GM19240 (cell line): ENCODE measurements at regions not wholly inside any gene's neighbourhood (a gene's known extent, or its start where the extent isn't known, plus 50 kb on each side); places are given as distances from the start of the nearest gene placed in this dataset.
A peak's percentile ranks its signal among the peaks of the same experiment; 100 is the strongest.

Experiments used
- DNase-seq: peaks from one replicate; pipeline ENCODE4 v3.0.0; 2011; ENCODE audit warnings: low spot score; ENCODE audit not compliant: insufficient read length

GRCh38 chr5:126339215-126339805 is 83.9 kb upstream of the GRAMD2B start:
- no peak for DNase-seq

DNA sequence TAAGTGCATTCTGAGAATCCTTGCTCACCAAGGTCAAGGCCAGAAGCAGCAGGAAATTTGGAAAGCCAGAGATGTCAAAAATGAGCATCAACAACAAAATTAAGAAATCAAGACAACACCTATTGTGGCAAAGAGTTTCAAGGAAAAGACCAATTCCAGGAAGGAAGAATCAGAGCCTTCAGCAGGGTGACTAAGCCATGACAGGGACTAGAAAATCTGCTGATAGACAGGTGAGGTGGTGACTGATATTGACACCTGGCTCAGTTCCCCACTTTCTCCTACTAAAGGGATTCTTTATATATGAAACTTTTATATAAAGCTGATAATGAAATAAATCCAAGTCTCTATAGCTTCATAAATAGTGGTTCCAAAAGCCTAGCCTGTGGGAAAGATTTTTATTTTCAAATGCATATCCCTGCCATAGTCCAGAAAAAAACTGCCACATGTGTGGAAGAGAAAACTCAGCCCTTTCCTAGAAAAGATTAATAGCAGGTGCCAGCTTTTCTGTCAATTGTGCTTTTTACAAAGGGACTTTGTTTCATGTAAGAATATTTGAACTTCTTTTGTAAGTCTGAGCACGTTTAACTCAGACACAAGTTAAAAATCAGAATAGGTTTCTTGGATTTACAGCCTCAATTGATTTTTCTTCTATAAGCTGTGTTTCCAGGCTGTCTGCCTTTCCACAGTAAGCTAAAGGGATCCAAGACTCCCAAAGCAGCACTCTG is 81.1 kb upstream of the GRAMD2B start:
- no peak for DNase-seq

- no peak for DNase-seq
Observed at GRCh38 chr5:126348855-126349635, 74.2 kb upstream of the GRAMD2B start.

DNA sequence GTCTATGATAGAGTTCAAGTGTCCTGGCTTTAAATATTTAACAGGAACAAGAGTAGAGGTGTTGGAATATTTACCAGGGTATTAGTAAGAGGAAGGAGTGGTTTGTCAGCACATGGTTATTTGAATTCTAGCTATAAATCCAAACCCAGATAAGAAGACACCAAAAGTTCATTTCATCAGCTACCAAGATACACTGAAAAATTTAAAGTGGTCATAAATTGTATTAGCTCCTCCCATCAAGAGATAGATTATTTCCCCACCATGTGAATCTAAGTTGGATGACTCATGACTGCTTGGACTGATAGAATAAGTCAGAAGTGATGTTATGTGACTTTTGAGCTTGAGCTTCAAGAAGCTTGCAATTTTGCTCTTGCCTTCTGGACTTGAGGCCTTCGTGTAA is 72.1 kb upstream of the GRAMD2B start:
- no peak for DNase-seq

DNA sequence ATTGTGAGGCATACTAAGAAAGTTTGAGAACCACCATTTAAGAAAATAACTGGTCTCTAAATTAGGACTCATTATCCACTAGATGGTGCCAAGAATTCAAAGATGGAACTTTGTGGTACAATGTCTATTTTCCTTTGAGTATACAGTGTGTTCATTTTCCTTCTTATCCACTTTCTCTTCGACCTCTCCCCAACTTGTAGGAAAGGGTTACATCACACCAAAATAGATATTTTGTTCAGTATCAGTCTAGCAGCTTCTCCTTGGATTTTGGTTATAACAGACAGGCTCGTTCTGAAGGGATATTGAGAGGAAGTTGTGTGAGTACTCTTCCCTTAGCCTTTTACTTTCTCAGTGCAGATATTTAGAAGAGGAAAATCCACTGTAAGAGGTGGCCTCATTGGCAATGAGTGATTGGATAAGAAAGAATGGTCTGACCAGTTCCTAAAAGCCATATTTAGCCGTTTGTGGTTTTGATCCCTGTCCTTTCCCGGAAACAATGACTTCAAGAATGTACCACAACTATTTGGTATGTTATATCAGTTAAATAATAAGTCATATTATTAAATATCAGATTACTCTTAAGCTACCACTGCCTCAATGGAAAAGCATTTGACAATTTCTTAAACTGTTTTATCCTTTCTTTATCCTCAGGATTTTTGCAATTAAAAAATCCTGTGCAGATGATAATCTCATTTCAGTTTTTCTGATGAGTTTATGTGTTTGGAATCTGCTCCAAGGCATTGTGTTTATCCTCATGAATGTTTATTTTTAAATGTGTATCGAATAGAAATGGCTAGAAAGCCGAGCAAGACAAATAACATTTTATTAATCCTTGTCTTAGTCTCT is 69.0 kb upstream of the GRAMD2B start:
- DNase-seq = peak; percentile 6

DNA sequence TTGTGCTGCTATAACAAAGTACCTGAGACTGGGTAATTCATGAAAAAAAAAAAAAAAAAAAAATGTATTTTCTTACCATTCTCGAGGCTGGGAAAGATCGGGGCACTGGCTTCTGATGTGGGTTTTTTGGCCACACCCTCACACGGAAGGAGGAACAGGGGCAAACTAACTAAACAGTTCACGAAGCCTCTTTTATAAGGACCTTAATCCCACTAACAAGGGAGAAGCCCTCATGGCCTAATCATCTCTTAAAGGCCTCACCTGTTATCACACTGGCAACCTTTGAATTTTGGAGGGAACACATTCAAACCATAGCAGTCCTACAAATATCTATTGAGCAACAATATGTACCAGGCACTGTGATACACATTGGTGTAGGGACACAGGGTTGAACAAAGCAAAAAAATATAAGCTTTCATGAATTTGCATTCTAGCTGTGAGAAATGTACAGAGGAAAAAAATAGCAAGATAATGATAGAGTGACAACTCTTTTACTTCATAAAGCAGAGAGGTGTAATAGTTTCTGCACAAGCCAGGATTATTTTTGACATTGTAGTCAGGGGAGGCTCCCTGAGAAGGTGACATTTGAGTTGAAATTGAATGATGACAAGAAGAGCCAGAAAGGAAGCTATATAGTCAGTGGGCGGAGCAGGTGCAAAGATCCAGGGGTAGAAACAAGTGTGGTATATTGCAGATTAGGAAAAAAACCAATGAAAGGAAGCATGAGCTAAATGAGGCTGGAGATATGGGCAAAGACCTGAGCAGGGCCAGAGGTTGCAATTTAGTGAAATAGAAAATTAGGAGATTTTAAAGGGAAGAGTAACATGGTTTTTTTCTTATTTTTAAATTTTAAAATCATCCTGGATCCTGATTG is 68.1 kb upstream of the GRAMD2B start:
- no peak for DNase-seq

DNA sequence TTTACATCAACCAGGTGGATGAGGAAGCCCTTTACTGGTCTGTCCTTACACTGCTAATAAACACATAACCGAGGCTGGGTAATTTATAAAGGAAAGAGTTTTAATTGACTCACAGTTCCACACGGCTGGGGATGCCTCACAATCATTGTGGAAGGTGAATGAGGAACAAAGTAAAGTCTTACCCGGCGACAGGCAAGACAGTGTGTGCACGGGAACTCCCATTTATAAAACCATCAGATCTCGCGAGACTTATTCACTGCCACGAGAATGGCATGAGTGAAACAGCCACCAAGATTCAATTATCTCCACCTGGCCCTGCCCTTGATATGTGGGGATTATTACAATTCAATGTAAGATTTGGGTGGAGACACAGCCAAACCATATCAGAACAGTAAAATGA is 67.3 kb upstream of the GRAMD2B start:
- DNase-seq = no peak

DNA sequence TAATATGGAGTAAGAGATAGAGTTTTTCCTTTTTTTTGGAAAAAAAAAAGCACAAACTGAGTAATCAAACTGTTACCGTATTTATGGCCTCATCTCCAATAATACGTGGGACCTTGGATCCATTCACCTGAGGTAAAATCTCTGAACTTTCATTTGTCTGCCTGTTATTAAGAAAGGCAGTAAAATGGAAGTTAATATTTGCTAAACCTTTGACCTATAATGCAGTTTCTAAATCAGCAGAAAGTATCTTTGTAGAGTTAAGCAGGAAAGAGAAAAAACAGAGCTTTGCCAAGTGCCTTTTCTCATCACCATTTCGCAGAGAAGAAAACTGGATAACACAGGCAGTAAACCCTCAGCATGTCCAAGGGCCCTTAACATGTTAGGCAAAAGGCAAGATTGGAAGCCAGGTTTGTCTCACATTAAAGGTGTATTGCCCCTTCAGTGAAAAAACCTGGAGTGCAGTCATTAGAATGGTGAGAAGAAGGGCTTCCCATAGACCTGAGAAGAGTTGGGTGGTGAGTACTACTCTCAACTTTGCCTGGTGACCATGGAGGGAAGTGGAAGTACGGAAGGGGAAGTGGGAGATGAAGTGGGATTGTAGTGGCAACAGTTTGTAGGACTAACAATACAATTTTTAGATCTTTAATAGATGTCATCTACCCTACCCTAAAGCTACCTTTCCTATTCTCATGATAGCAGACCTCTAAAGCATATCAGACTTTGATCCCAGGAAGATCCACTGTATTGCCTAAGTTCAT is 65.4 kb upstream of the GRAMD2B start:
- no peak for DNase-seq

DNA sequence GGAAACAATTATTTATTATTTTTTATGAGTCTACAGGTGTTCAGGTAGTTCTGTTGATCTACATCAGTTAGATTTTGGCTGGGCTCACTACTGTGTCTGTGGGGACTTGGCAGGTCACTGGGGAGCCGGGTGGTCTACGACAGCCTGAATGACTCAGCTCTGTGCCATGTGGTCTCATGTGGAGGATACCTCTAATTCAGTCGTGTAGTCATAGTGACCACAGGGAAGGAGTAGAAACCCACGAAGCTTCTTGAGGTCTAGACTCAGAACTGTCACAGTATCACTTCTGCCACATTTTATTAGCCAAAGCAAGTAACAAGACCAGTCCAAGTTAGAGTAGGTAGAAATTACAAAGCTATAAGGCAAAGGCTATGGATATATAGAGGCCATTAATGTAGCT is 64.7 kb upstream of the GRAMD2B start:
- DNase-seq = peak; percentile 14

GRCh38 chr5:126359884-126360283 is 63.3 kb upstream of the GRAMD2B start:
- DNase-seq = no peak

DNA sequence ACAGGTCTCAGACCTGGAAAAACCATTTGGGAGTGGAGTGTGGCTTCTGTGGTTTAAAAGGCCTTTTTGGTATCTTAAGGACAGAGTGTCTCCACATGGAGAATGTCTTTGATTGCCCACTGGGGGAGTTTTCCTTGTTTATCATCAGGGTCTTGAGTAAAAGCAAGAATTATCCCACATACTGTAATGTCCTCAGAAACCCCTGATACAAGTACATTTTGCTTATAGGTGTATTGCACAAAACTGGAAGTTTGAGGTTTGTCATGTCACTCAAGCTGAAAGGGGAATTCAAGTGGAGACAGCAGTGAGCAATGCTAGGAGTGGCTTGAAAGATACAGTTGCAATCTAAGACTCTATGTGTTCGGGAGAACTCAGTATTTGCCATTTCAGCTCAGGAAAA is 62.7 kb upstream of the GRAMD2B start:
- no peak for DNase-seq

DNA sequence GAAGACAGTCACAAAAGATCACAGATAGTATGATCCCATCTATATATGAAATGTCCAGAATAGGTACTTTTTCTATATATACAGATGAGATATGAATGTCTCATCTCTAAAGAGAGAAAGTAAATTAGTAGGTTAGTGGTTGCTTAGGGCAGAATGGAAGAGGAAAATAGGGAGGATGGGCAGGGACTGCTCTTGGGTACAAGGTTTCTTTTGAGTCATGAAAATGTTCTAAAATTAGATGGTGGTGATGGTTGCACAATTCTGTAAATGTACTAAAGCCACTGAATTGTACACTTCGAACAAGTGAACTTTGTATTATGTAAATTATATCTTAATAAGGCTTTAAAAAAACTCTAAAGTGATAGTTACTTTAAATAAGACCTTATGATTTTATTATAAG is 59.6 kb upstream of the GRAMD2B start:
- no peak for DNase-seq

- no peak for DNase-seq
Observed at GRCh38 chr5:126364206-126364902, 58.9 kb upstream of the GRAMD2B start.

GRCh38 chr5:126365446-126366198 is 57.6 kb upstream of the GRAMD2B start:
- no peak for DNase-seq

DNA sequence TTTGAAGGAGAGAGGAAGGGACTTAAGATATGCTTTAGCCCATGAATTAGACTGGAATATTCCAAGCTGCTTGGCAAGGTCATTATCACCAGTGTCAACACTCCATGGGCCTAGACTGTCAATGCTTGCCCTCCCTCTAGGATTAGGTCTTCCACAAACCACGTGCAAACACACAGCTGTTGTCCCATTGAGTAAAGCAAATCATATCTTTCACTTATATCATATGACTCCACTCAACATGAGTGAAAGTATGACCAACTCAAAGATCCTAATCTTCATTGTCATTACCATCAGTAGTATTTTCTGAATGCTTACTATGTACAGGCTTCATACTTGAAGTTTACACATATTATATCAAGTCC is 57.0 kb upstream of the GRAMD2B start:
- no peak for DNase-seq

DNA sequence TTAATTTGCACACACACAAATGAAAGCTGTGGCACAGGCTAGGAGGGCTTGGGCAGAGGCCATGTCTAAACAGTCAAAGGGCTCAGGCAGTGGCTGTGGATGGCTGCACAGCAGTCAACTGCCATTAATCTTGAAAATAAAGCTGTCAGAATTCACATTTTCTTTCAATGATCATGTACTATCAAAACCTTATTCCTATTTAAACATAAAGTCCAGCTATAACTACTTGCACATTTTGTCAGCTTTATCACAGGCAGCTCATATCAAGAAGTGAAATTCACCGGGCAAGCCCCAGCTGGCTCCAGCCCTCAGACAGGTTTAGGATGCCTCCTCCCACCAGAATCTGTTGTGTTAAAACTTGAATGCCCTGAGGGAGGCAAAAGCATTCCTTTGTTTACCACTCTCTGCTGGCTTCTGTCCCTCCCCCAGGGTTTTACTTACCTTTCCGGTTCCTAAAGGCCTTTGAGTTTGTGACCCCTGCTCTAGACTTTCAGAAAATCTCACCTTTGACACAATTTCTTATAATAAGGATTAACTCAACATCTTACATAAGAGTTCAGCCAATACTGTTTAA is 54.9 kb upstream of the GRAMD2B start:
- no peak for DNase-seq

GRCh38 chr5:126369083-126369482 is 54.1 kb upstream of the GRAMD2B start:
- no peak for DNase-seq

- no peak for DNase-seq
Observed at GRCh38 chr5:126369995-126370731, 53.0 kb upstream of the GRAMD2B start.
